Body of pancreas (tissue), 4 donors: ENCODE measurements at regions not wholly inside any gene's neighbourhood (a gene's known extent, or its start where the extent isn't known, plus 50 kb on each side); places are given as distances from the start of the nearest gene placed in this dataset.

Experiments used
- ATAC-seq: fragments of 150-250 bp; one replicate; pipeline ENCODE4 v1.9.1; 2016
- DNase-seq, 4 donors: peaks; one replicate each; pipeline ENCODE4 v3.0.0-alpha.2; 2019
- H3K27ac ChIP-seq, 4 donors: fragments of 200-600 bp; sonication (generic); 1 replicate in 3 of 4; 2 replicates in 1 of 4; pipeline versions ENCODE4 v1.5.1 to v1.6.1; 2016 to 2019; ENCODE audit warnings: mild to moderate bottlenecking in 1 of 4, mixed read lengths in 1 of 4, moderate library complexity in 1 of 4
- H3K27me3 ChIP-seq, 2 donors: fragments of 200-600 bp; sonication (generic); one replicate each; pipeline ENCODE4 v1.6.0; 2016; ENCODE audit warnings: mild to moderate bottlenecking in 1 of 2
- H3K36me3 ChIP-seq, 2 donors: fragments of 200-600 bp; sonication (generic); replicated peaks in 1 of 2; 2 replicates each; pipeline ENCODE4 v1.5.1; 2016; ENCODE audit warnings: low read depth in 2 of 2; ENCODE audit not compliant: insufficient read depth in 1 of 2
- H3K4me1 ChIP-seq: fragments of 200-600 bp; sonication (generic); one replicate; pipeline ENCODE4 v1.6.0; 2016
- H3K4me3 ChIP-seq, 2 donors: fragments of 200-600 bp; sonication (generic); 1 replicate in 1 of 2; 2 replicates in 1 of 2; pipeline ENCODE4 v1.5.1; 2016 to 2019
- H3K9me3 ChIP-seq, 3 donors: fragments of 200-600 bp; sonication (generic); 1 replicate in 2 of 3; 2 replicates in 1 of 3; pipeline ENCODE4 v1.5.1; 2016
- POLR2A ChIP-seq, 3 donors: fragments of 450-650 bp; IDR thresholded peaks; one replicate each; pipeline ENCODE4 v1.6.1; 2016; ENCODE audit warnings: antibody characterized with exemption in 3 of 3, mild to moderate bottlenecking in 2 of 3
- WGBS, 2 donors: methylation state at CpG; one replicate each; pipeline ENCODE4 v1.1.5; 2017; 5-methylcytosine and 5-hydroxymethylcytosine counted together
- intact Hi-C: fragments of 100-400 bp; cut with DNase I; formaldehyde crosslinking; loops from one replicate; pipeline ENCODE4 v1.15.1; 2023
- TF ChIP-seq, protein P1 (sequence below), 7 experiments: fragments of 450-650 bp in 4 of 7; fragments of 200-600 bp in 3 of 7; sonication (generic) in 3 of 7; IDR thresholded peaks; one replicate each; pipeline ENCODE4 v1.5.1; 2016 to 2019; ENCODE audit warnings: antibody characterized with exemption in 7 of 7

DNA sequence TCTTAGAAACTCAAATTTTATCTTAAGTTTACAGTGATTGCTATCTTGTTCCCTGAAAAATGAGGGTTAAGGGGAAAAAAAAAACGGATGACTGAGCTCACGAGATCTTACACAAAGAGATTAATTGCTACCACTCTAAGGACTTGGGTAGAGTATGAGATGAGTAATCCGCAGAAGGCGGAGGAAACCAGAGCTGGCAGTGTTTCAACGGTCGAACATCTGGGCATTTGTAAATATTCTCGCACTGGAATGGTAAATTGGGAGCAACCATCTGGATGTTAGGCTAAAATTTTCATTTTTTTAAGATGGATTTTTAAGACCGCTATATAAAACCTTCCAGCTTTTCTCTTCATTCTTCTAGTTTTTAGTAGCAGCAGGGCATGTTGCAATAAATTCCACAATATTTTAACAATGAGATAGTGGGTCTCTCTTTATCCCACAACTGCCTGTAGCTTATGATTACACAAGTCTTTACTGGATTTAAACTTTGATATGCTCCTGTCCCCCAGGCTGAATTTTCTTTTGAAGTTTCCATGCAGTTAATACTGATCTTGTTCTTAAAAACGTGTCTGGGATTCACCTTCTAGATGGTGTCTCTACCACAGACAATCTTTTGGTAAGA is 1324.1 kb downstream of the AACS start:
- no peaks in the 10 kb centered on the region for H3K27me3 ChIP-seq
- no peak for DNase-seq
- no peak overlapping the region for H3K4me3 ChIP-seq
- ATAC-seq = no peak
- peaks cover 19% of the 10 kb centered on the region for H3K4me1 ChIP-seq
- WGBS, 2 donors = 46 to 67% methylated on average over 9 of the region's 9 CpGs
- intact Hi-C loops = no loop called here
- no peaks in the 10 kb centered on the region for H3K36me3 ChIP-seq
- H3K9me3 ChIP-seq = no peaks in the 10 kb centered on the region
- TF ChIP-seq, protein P1, sequence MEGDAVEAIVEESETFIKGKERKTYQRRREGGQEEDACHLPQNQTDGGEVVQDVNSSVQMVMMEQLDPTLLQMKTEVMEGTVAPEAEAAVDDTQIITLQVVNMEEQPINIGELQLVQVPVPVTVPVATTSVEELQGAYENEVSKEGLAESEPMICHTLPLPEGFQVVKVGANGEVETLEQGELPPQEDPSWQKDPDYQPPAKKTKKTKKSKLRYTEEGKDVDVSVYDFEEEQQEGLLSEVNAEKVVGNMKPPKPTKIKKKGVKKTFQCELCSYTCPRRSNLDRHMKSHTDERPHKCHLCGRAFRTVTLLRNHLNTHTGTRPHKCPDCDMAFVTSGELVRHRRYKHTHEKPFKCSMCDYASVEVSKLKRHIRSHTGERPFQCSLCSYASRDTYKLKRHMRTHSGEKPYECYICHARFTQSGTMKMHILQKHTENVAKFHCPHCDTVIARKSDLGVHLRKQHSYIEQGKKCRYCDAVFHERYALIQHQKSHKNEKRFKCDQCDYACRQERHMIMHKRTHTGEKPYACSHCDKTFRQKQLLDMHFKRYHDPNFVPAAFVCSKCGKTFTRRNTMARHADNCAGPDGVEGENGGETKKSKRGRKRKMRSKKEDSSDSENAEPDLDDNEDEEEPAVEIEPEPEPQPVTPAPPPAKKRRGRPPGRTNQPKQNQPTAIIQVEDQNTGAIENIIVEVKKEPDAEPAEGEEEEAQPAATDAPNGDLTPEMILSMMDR (IDR thresholded peaks at IDR 0.05) = no peak
- TF ChIP-seq POLR2A (IDR thresholded peaks at IDR 0.05) = no peak
- no peak overlapping the region for H3K27ac ChIP-seq

DNA sequence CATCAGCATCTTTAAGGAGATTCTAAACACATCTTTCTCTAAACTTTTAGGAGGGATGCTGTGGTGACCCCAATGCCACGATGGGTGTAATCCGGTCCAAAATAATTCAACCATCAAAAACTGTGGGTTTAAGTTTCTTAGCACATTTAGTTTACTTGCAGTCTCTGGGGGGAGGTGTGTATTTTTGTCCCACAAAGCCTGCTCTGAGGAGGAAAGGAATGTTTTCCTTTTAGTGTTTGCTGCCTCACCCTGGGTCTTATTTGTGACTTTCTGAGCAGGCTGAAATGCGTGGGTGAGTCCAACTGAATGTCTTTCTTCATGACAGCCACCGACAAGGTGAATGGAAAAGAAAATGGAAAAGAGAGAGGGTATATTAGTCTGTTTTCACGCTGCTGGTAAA is 1324.7 kb downstream of the AACS start:
- Histone ChIP-seq H3K27me3 (no peaks in the 10 kb centered on the region), H3K4me1 (peaks cover 12% of the 10 kb centered on the region), H3K4me3 (no peak overlapping the region), H3K9me3 (no peaks in the 10 kb centered on the region), H3K36me3 (no peaks in the 10 kb centered on the region), H3K27ac (no peak overlapping the region)
- DNase-seq (no peak), ATAC-seq (no peak)
- intact Hi-C loops = no loop called here
- WGBS, 2 donors = 85 to 86% methylated on average over 5 of the region's 5 CpGs
- TF ChIP-seq, protein P1 (IDR thresholded peaks at IDR 0.05) = no peak
- TF ChIP-seq POLR2A (IDR thresholded peaks at IDR 0.05) = no peak

DNA sequence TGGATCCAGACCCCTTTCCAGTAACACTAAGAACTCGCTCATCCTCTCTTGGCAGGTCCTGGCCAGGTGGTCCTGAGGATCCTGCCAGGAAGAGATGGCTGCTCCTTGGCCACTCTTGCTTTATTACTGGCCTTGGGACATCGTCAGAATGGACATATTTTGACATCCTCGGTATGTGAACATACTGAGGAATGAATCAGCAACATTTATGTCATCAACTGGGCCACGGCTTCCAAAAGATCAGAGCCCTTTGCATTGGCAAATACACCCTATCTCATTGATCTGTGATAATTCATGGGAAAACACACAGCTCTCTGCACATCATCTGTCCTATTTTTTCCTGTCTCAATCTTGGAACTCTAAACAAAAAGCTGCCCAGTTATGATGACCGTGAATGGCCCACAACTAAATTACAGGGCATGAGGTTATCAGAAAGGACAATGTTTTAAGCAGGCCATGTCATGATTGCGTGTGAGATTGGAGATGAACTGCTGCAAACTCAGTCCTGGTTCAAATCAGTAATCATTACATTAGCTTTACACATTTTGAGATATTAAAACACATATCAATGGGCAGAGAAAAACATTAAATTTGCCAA is 1325.8 kb downstream of the AACS start:
- Histone ChIP-seq H3K27ac (no peak overlapping the region), H3K27me3 (no peaks in the 10 kb centered on the region), H3K9me3 (no peaks in the 10 kb centered on the region), H3K36me3 (no peaks in the 10 kb centered on the region), H3K4me1 (peaks cover 1% of the 10 kb centered on the region), H3K4me3 (no peak overlapping the region)
- ATAC-seq = no peak
- 32 to 41% methylated on average over 6 of the region's 6 CpGs for WGBS, 2 donors
- no peak for DNase-seq
- intact Hi-C loops = no loop called here
- no peak for TF ChIP-seq POLR2A (IDR thresholded peaks at IDR 0.05)
- TF ChIP-seq, protein P1 (IDR thresholded peaks at IDR 0.05) = no peak

DNA sequence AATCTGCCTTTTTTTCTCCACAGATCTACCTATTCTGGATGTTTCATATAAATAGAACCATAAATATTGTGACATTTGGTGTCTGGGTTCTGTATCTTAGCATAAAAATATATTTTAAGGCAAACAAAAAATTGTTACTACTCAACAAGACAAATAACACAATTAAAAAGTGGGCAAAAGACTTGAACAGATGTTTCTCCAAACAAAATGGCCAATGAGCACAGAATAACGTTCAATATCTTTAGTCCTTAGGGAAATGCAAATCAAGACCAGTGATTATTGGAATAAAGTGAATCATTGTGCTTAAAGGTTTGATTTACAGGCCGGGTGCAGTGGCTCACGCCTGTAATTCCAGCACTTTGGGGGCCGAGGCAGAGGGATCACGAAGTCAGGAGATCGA is 1331.3 kb downstream of the AACS start:
- no peak overlapping the region for H3K27ac ChIP-seq
- no peak for DNase-seq
- H3K9me3 ChIP-seq = no peaks in the 10 kb centered on the region
- no peaks in the 10 kb centered on the region for H3K27me3 ChIP-seq
- no peak for ATAC-seq
- no peak overlapping the region for H3K4me3 ChIP-seq
- 85 to 92% methylated on average over 6 of the region's 6 CpGs for WGBS, 2 donors
- H3K4me1 ChIP-seq = no peaks in the 10 kb centered on the region
- TF ChIP-seq POLR2A (IDR thresholded peaks at IDR 0.05) = no peak
- TF ChIP-seq, protein P1 (IDR thresholded peaks at IDR 0.05) = no peak
- H3K36me3 ChIP-seq = no peaks in the 10 kb centered on the region
- intact Hi-C loops = no loop called here

DNA sequence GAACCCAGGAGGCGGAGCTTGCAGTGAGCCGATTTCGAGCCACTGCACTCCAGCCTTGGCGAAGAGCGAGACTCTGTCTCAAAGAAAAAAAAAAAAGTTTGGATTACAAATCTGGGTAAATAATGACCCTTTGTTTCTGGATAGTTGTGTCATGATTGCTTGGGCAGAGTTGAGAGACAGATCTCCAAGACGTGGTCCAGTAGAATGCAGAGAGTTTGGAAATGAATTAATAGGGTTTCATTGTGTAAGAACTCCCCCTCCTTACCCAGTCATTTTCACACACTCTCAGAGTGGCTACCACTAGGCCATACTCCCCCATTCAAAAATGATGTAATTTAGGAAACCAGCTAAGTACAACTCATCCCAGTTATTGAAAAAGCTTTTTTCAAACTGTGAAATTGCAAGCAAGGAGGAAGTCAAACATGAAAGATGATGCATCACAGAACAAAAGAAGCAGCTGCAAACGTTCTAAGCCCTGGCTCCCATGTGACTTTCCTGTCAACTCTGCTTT is 1331.9 kb downstream of the AACS start:
- 79 to 84% methylated on average over 7 of the region's 7 CpGs for WGBS, 2 donors
- no peak for ATAC-seq
- TF ChIP-seq, protein P1 (IDR thresholded peaks at IDR 0.05) = no peak
- TF ChIP-seq POLR2A (IDR thresholded peaks at IDR 0.05) = no peak
- H3K36me3 ChIP-seq = no peaks in the 10 kb centered on the region
- H3K27ac ChIP-seq = no peak overlapping the region
- no peaks in the 10 kb centered on the region for H3K4me1 ChIP-seq
- DNase-seq = no peak
- H3K4me3 ChIP-seq = no peak overlapping the region
- no peaks in the 10 kb centered on the region for H3K9me3 ChIP-seq
- no peaks in the 10 kb centered on the region for H3K27me3 ChIP-seq
- intact Hi-C loops = no loop called here
